ENCODE measurements at regions not wholly inside any gene's neighbourhood (a gene's known extent, or its start where the extent isn't known, plus 50 kb on each side); places are given as distances from the start of the nearest gene placed in this dataset.

- TF ChIP-seq EZH2 (IDR thresholded peaks at IDR 0.05): no peak
- no peak for TF ChIP-seq EZH2phosphoT487 (IDR thresholded peaks at IDR 0.05)
- TF ChIP-seq CTCF (IDR thresholded peaks at IDR 0.05): no peak
- H3K79me2 ChIP-seq (ENCODE audit: low read depth): no peaks in the 10 kb centered on the region
- no peak overlapping the region for H3K4me2 ChIP-seq
- no peaks in the 10 kb centered on the region for H3F3A ChIP-seq (ENCODE audit: low read depth)
- no peaks in the 10 kb centered on the region for H4K20me1 ChIP-seq (ENCODE audit: low read depth)
- H3K27me3 ChIP-seq: no peaks in the 10 kb centered on the region
- H3K9ac ChIP-seq: no peak overlapping the region
- peaks cover 3% of the 10 kb centered on the region for H3K9me3 Mint-ChIP-seq
- no peaks in the 10 kb centered on the region for H3K36me3 Mint-ChIP-seq
- H3K27ac ChIP-seq: no peak overlapping the region
- H3K4me3 ChIP-seq: no peak overlapping the region
- DNase-seq (ENCODE audit: low spot score): no peak
- no peaks in the 10 kb centered on the region for H3K4me1 ChIP-seq
- H3K4me1 Mint-ChIP-seq: no peaks in the 10 kb centered on the region
- no peak overlapping the region for H2AFZ ChIP-seq (replicated peaks)
- H3K27me3 Mint-ChIP-seq (ENCODE audit: insufficient read depth, low read depth): peaks cover 5% of the 10 kb centered on the region
- no peak overlapping the region for H3K4me3 Mint-ChIP-seq
- H3K9me3 ChIP-seq (ENCODE audit: low read depth): no peaks in the 10 kb centered on the region
- no peak overlapping the region for H3K27ac Mint-ChIP-seq
- H3K36me3 ChIP-seq: no peaks in the 10 kb centered on the region
Observed at GRCh38 chrX:151852294-151852693, 60.4 kb upstream of the MAGEA4 start.

GRCh38 chrX:151854726-151855495 lies 57.8 kb upstream of the MAGEA4 start:
- no peak overlapping the region for H3K9ac ChIP-seq
- Mint-ChIP-seq H3K9me3 (peaks cover 4% of the 10 kb centered on the region), H3K4me3 (no peak overlapping the region), H3K36me3 (no peaks in the 10 kb centered on the region), H3K27me3 (ENCODE audit: insufficient read depth, low read depth) (peaks cover 2% of the 10 kb centered on the region), H3K27ac (no peak overlapping the region), H3K4me1 (no peaks in the 10 kb centered on the region)
- no peaks in the 10 kb centered on the region for H3K79me2 ChIP-seq (ENCODE audit: low read depth)
- no peak overlapping the region for H3K4me3 ChIP-seq
- no peaks in the 10 kb centered on the region for H3K4me1 ChIP-seq
- no peak for TF ChIP-seq EZH2phosphoT487 (IDR thresholded peaks at IDR 0.05)
- no peak for TF ChIP-seq CTCF (IDR thresholded peaks at IDR 0.05)
- no peak for TF ChIP-seq EZH2 (IDR thresholded peaks at IDR 0.05)
- H3F3A ChIP-seq (ENCODE audit: low read depth): no peaks in the 10 kb centered on the region
- no peaks in the 10 kb centered on the region for H4K20me1 ChIP-seq (ENCODE audit: low read depth)
- no peaks in the 10 kb centered on the region for H3K9me3 ChIP-seq (ENCODE audit: low read depth)
- no peak for DNase-seq (ENCODE audit: low spot score)
- no peaks in the 10 kb centered on the region for H3K36me3 ChIP-seq
- no peaks in the 10 kb centered on the region for H3K27me3 ChIP-seq
- H2AFZ ChIP-seq (replicated peaks): no peak overlapping the region
- no peak overlapping the region for H3K4me2 ChIP-seq
- no peak overlapping the region for H3K27ac ChIP-seq

- H2AFZ ChIP-seq (replicated peaks): no peak overlapping the region
- H3K27ac ChIP-seq: no peak overlapping the region
- Mint-ChIP-seq H3K4me3 (no peak overlapping the region), H3K4me1 (no peaks in the 10 kb centered on the region), H3K27me3 (ENCODE audit: insufficient read depth, low read depth) (no peaks in the 10 kb centered on the region), H3K27ac (no peak overlapping the region), H3K9me3 (peaks cover 4% of the 10 kb centered on the region), H3K36me3 (no peaks in the 10 kb centered on the region)
- H3K27me3 ChIP-seq: no peaks in the 10 kb centered on the region
- H3K9ac ChIP-seq: no peak overlapping the region
- H3F3A ChIP-seq (ENCODE audit: low read depth): no peaks in the 10 kb centered on the region
- H3K36me3 ChIP-seq: no peaks in the 10 kb centered on the region
- no peak for DNase-seq (ENCODE audit: low spot score)
- no peak for TF ChIP-seq EZH2 (IDR thresholded peaks at IDR 0.05)
- no peak for TF ChIP-seq EZH2phosphoT487 (IDR thresholded peaks at IDR 0.05)
- no peak for TF ChIP-seq CTCF (IDR thresholded peaks at IDR 0.05)
- no peaks in the 10 kb centered on the region for H4K20me1 ChIP-seq (ENCODE audit: low read depth)
- H3K4me1 ChIP-seq: no peaks in the 10 kb centered on the region
- H3K4me3 ChIP-seq: no peak overlapping the region
- no peaks in the 10 kb centered on the region for H3K79me2 ChIP-seq (ENCODE audit: low read depth)
- no peaks in the 10 kb centered on the region for H3K9me3 ChIP-seq (ENCODE audit: low read depth)
- no peak overlapping the region for H3K4me2 ChIP-seq
Observed at GRCh38 chrX:151859481-151859880, 53.2 kb upstream of the MAGEA4 start.

Data from neural progenitor cell (in vitro differentiated cells).